GM23338 (cell line): ENCODE measurements at regions not wholly inside any gene's neighbourhood (a gene's known extent, or its start where the extent isn't known, plus 50 kb on each side); places are given as distances from the start of the nearest gene placed in this dataset.

ENCODE experiments used
- ATAC-seq: fragments of 200-7000 bp; cut with Tn5 transposase; 3 replicates; pipeline ENCODE4 v1.9.1; 2020
- DNase-seq: peaks from one replicate; pipeline ENCODE4 v3.0.0-alpha.2; 2015; ENCODE audit warnings: low spot score
- H2AFZ ChIP-seq: fragments of 200-600 bp; sonication (generic); 2 replicates; pipeline ENCODE4 v1.8.0; 2016; ENCODE audit warnings: antibody characterized with exemption, mild to moderate bottlenecking, moderate library complexity
- H3F3A ChIP-seq: fragments of 200-600 bp; sonication (generic); replicated peaks from 2 replicates; pipeline ENCODE4 v1.8.0; 2017; ENCODE audit warnings: antibody characterized with exemption, mixed run types, low read depth
- H3K27ac ChIP-seq: fragments of 200-600 bp; sonication (generic); 2 replicates; pipeline ENCODE4 v1.6.1; 2016; ENCODE audit warnings: low read depth
- H3K27me3 ChIP-seq: fragments of 200-600 bp; sonication (generic); 2 replicates; pipeline ENCODE4 v1.8.0; 2016; ENCODE audit warnings: mild to moderate bottlenecking, mixed run types, moderate library complexity; ENCODE audit not compliant: insufficient read depth
- H3K36me3 ChIP-seq: fragments of 200-600 bp; sonication (generic); 2 replicates; pipeline ENCODE4 v1.8.0; 2016; ENCODE audit warnings: mild to moderate bottlenecking; ENCODE audit not compliant: insufficient read depth
- H3K4me1 ChIP-seq: fragments of 200-600 bp; sonication (generic); 2 replicates; pipeline ENCODE4 v1.8.0; 2016; ENCODE audit warnings: mild to moderate bottlenecking, moderate library complexity; ENCODE audit not compliant: insufficient read depth
- H3K4me2 ChIP-seq: fragments of 200-600 bp; sonication (generic); 2 replicates; pipeline ENCODE4 v1.7.1; 2017; ENCODE audit warnings: mixed run types
- H3K4me3 ChIP-seq: fragments of 200-600 bp; sonication (generic); 2 replicates; pipeline ENCODE4 v1.6.1; 2016; ENCODE audit warnings: mixed run types
- H3K79me2 ChIP-seq: fragments of 200-600 bp; sonication (generic); replicated peaks from 2 replicates; pipeline ENCODE4 v1.8.0; 2017; ENCODE audit warnings: mild to moderate bottlenecking; ENCODE audit not compliant: insufficient read depth
- H3K9me2 ChIP-seq: fragments of 200-600 bp; sonication (generic); 2 replicates; pipeline ENCODE4 v1.8.0; 2017; ENCODE audit not compliant: insufficient read depth
- H4K20me1 ChIP-seq: fragments of 200-600 bp; sonication (generic); replicated peaks from 2 replicates; pipeline ENCODE4 v1.8.0; 2017; ENCODE audit warnings: mild to moderate bottlenecking; ENCODE audit not compliant: insufficient read depth
- H3K27ac Mint-ChIP-seq: 2 replicates; pipeline ENCODE4 v1.8.0; 2020; ENCODE audit warnings: inconsistent platforms, mild to moderate bottlenecking, moderate library complexity, mixed read lengths
- H3K27me3 Mint-ChIP-seq: 3 replicates; pipeline ENCODE4 v1.8.0; 2022; ENCODE audit warnings: low read depth, mild to moderate bottlenecking, moderate library complexity, mixed read lengths, inconsistent platforms; ENCODE audit not compliant: insufficient read depth, poor library complexity
- H3K36me3 Mint-ChIP-seq: 3 replicates; pipeline ENCODE4 v1.8.0; 2021; ENCODE audit warnings: low read depth, mild to moderate bottlenecking, inconsistent platforms, moderate library complexity, mixed read lengths
- H3K4me1 Mint-ChIP-seq: 3 replicates; pipeline ENCODE4 v1.8.0; 2020; ENCODE audit warnings: mild to moderate bottlenecking, inconsistent platforms, mixed read lengths
- H3K4me3 Mint-ChIP-seq: 3 replicates; pipeline ENCODE4 v1.8.0; 2021; ENCODE audit warnings: moderate library complexity, mild to moderate bottlenecking, inconsistent platforms, mixed read lengths
- H3K9me3 Mint-ChIP-seq: 3 replicates; pipeline ENCODE4 v1.8.0; 2020; ENCODE audit warnings: moderate library complexity, mild to moderate bottlenecking, inconsistent platforms, mixed read lengths
- CREB1 ChIP-seq: fragments of 250-450 bp; sonication (Bioruptor Pico); IDR thresholded peaks from 2 replicates; pipeline ENCODE4 v1.5.0; 2020; ENCODE audit warnings: low read depth, mild to moderate bottlenecking, moderate library complexity
- CTCF ChIP-seq, 2 experiments: fragments of 200-600 bp in 1 of 2; sonication (generic) in 1 of 2; conservative IDR thresholded peaks; 2 replicates each; pipeline versions ENCODE4 v1.5.1 to v1.6.1; 2016 to 2017; ENCODE audit warnings: antibody characterized with exemption in 2 of 2, low read depth in 2 of 2, mild to moderate bottlenecking in 2 of 2, moderate library complexity in 1 of 2
- ETS1 ChIP-seq: IDR thresholded peaks from 2 replicates; pipeline ENCODE4 v1.6.1; 2016; ENCODE audit warnings: antibody characterized with exemption
- EZH2 ChIP-seq: fragments of 200-600 bp; sonication (generic); IDR thresholded peaks from one replicate; pipeline ENCODE4 v1.8.0; 2017; ENCODE audit warnings: antibody characterized with exemption, mild to moderate bottlenecking, low read depth; ENCODE audit not compliant: unreplicated experiment
- EZH2phosphoT487 ChIP-seq: fragments of 200-600 bp; sonication (generic); IDR thresholded peaks from one replicate; pipeline ENCODE4 v1.8.1; 2018; ENCODE audit warnings: antibody characterized with exemption; ENCODE audit not compliant: unreplicated experiment
- NANOG ChIP-seq: IDR thresholded peaks from 2 replicates; pipeline ENCODE4 v1.6.1; 2016; ENCODE audit warnings: antibody characterized with exemption, borderline replicate concordance
- REST ChIP-seq: IDR thresholded peaks from one replicate; pipeline ENCODE4 v1.6.1; 2018; ENCODE audit warnings: antibody characterized with exemption; ENCODE audit not compliant: unreplicated experiment
- STAT1 ChIP-seq: IDR thresholded peaks from one replicate; pipeline ENCODE4 v1.6.1; 2016; ENCODE audit warnings: antibody characterized with exemption; ENCODE audit not compliant: unreplicated experiment
- ZNF114 ChIP-seq: fragments of 250-450 bp; sonication (Bioruptor Pico); IDR thresholded peaks from 2 replicates; pipeline ENCODE4 v1.5.0; 2020; ENCODE audit warnings: mild to moderate bottlenecking, moderate library complexity
- ZNF331 ChIP-seq: fragments of 250-450 bp; sonication (Bioruptor Pico); IDR thresholded peaks from 2 replicates; pipeline ENCODE4 v1.5.0; 2020; ENCODE audit warnings: low read depth, mild to moderate bottlenecking, moderate library complexity

DNA sequence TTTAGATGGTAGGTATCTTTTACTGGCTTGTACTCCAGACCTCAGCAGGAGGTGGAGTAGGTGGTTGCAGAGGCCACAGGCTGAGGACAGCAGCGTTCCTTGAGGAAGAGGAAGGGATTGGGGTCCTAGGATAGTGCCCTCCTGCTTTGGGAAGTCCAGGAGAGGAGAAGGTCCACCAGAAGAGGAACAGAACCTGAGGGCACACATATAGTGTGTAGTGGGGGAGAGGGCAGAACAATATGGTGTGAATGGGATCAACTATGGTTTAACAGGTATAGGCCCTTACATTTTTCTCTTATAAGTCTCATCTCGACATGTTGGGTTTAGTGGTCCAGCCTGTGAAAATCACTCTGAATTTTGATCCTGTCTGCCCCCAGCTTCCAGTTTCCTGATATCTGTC lies 229.1 kb upstream of the ZBED5 start:
- Mint-ChIP-seq H3K36me3 (peaks cover 11% of the 10 kb centered on the region; the same call in 2 of the 3 replicates), H3K27me3 (no peaks in the 10 kb centered on the region), H3K4me3 (no peak overlapping the region), H3K27ac (no peak overlapping the region), H3K9me3 (peaks cover 20% of the 10 kb centered on the region), H3K4me1 (peaks cover 26% of the 10 kb centered on the region)
- TF ChIP-seq STAT1: no peak
- TF ChIP-seq EZH2phosphoT487: no peak
- no peak for TF ChIP-seq REST
- no peak for TF ChIP-seq EZH2
- no peak for TF ChIP-seq ZNF114
- no peak for TF ChIP-seq CTCF (conservative IDR thresholded peaks at IDR 0.05; ENCODE audit: low read depth in 2 of 2)
- DNase-seq (no peak), ATAC-seq (no peak)
- peaks cover 4% of the 10 kb centered on the region; the same call in 1 of the 2 replicates for H3K36me3 ChIP-seq
- peaks cover 35% of the 10 kb centered on the region; the same call in 1 of the 2 replicates for H3K9me2 ChIP-seq
- H4K20me1 ChIP-seq: no peaks in the 10 kb centered on the region
- H3K27me3 ChIP-seq: no peaks in the 10 kb centered on the region
- no peak overlapping the region for H3K27ac ChIP-seq
- no peak overlapping the region for H2AFZ ChIP-seq
- no peaks in the 10 kb centered on the region for H3K79me2 ChIP-seq
- H3K4me1 ChIP-seq: peaks cover 24% of the 10 kb centered on the region
- H3F3A ChIP-seq: no peaks in the 10 kb centered on the region
- no peak overlapping the region for H3K4me2 ChIP-seq
- no peak overlapping the region for H3K4me3 ChIP-seq

DNA sequence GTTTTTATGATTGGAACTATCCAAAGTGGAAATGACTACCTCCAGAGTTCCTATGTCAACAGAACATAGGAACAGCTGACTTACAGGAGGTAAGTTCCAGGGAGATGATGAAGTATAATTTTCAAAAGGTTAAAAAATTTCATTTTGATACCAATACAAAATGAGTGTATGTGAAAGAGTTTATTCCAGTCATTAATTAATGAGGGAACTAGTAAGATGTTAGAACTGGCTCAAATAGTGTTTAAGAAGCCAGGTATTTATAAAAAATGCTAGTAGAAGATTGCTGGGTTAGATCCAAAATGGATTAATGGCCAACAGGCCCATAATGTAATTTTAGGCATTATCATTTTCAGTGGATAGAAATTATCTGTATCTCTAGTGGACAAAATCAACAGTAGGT lies 227.7 kb upstream of the ZBED5 start:
- Histone ChIP-seq H4K20me1 (no peaks in the 10 kb centered on the region), H3K27ac (no peak overlapping the region), H3K27me3 (no peaks in the 10 kb centered on the region), H3K79me2 (no peaks in the 10 kb centered on the region), H3K36me3 (no peaks in the 10 kb centered on the region), H3F3A (no peaks in the 10 kb centered on the region), H2AFZ (no peak overlapping the region), H3K9me2 (peaks cover 36% of the 10 kb centered on the region; the same call in 1 of the 2 replicates), H3K4me2 (no peak overlapping the region), H3K4me3 (no peak overlapping the region), H3K4me1 (peaks cover 37% of the 10 kb centered on the region)
- no peak for TF ChIP-seq NANOG
- no peak for TF ChIP-seq REST
- TF ChIP-seq ETS1: no peak
- TF ChIP-seq STAT1: no peak
- TF ChIP-seq ZNF331: no peak
- no peak for TF ChIP-seq CREB1 (CRISPR knock-in tag)
- no peak for TF ChIP-seq CTCF (conservative IDR thresholded peaks at IDR 0.05; ENCODE audit: low read depth in 2 of 2)
- TF ChIP-seq EZH2phosphoT487: no peak
- no peak for TF ChIP-seq ZNF114
- Mint-ChIP-seq H3K9me3 (peaks cover 6% of the 10 kb centered on the region; the same call in 2 of the 3 replicates), H3K27me3 (no peaks in the 10 kb centered on the region), H3K36me3 (peaks cover 3% of the 10 kb centered on the region; the same call in 2 of the 3 replicates), H3K4me3 (no peak overlapping the region), H3K4me1 (peaks cover 38% of the 10 kb centered on the region), H3K27ac (no peak overlapping the region)
- ATAC-seq (no peak), DNase-seq (no peak)
